ENCODE measurements at regions not wholly inside any gene's neighbourhood (a gene's known extent, or its start where the extent isn't known, plus 50 kb on each side); places are given as distances from the start of the nearest gene placed in this dataset.

DNA sequence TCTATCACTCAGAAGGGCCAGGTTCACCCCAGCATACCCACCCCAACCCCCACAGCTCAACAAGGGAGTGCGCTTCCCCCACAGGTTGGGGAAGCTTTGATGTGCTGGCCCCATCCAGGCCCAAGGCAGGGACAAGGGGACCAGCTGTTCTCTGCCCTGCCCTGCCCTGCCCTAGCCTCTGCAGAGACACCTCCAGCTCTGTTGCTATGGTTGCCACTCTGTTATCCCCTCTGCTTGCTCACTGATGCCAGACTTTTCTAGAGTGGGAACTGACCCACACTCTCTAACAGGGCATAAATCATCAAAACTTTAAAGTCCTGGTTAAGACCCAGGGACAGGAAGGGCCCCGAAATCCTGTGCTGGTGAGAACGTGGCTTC, 50.4 kb upstream of the ENPP7 start:
- DNase-seq, result no peak

- DNase-seq, result no peak
Measured at GRCh38 chr17:79679631-79680317, 51.0 kb upstream of the ENPP7 start.

DNA sequence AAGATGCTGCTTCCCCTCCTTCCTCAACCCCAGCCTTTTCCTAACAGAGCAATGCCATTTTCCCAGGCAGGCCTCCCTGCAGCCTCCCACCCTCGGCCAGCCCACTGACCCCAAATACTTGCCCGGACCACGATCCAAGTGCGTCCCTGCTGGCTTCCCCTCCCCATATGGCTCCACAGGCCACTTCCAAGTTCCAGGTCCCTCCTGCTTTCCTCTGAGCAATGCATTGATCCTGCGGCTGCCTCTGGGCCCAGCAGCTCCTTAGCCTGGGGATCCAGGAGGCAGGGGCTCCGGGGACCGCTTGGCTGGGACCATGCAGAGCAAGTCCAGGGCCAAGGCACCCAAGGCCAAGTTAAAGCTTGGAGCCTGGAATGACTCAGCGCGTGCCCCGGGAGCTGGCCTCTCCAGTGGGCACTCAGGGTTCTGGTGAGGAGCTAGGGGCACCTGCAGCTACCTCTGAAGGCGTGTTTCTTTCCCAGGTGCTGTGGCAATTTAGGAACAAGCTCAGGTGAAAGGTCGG, 51.9 kb upstream of the ENPP7 start:
- no peak for DNase-seq

- no peak for DNase-seq
Measured at GRCh38 chr17:79678091-79678735, 52.5 kb upstream of the ENPP7 start.

- DNase-seq, result no peak
Measured at GRCh38 chr17:79677646-79678045, 53.1 kb upstream of the ENPP7 start.

DNA sequence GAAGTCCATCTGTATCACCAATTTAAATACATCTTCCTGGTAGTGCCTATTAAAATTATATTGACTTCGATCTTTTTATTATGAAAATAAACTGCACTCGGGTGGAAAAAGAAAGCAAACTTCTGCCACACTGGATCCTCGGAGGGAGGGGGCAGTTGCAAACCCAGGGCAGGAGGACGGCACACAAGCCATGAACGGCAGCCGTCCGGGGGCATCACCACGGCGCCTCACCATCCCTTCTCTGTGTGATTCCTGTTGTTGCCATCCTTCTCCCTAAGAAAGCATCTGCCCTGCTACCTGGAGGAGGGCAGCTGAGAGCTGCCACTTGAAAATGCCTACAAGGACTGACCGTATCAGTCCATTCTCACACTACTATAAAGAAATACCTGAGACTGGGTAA, 53.9 kb upstream of the ENPP7 start:
- DNase-seq, result no peak

DNA sequence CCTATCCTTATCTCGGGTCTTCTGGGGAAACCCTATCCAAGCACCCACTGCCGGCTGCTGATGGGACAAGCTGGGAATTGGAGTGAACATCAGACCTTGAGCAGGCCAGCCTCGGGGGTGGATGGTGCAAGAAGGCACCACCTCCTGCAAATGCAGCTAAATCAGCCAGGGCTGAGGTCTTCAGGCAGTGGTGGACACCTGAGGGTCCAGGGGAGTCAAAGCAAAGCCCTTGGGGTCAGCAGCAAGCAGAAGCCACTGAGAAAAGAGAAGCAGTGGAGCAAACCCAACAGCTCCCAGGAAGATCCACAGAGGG, 55.4 kb upstream of the ENPP7 start:
- no peak for DNase-seq

- no peak for DNase-seq
Measured at GRCh38 chr17:79674506-79675412, 56.0 kb upstream of the ENPP7 start.

DNA sequence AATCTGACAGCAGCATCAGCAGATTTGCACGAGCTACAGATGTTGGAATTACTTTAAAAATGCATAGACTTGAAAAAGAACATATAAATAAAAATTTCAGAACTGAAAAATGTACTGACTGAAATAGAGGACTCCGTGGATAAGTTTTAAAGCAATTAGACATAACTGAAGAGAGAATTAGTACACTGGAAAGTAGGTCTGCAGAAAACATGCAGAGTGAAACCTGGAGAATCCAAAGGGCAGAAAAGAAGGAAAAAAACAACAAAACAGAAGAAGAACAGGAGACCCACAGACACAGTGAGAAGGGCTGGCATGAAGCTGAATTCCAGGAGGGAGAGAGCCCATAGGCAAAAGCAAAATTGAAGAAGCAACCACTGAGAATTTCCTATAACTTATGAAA, 57.2 kb upstream of the ENPP7 start:
- no peak for DNase-seq

DNA sequence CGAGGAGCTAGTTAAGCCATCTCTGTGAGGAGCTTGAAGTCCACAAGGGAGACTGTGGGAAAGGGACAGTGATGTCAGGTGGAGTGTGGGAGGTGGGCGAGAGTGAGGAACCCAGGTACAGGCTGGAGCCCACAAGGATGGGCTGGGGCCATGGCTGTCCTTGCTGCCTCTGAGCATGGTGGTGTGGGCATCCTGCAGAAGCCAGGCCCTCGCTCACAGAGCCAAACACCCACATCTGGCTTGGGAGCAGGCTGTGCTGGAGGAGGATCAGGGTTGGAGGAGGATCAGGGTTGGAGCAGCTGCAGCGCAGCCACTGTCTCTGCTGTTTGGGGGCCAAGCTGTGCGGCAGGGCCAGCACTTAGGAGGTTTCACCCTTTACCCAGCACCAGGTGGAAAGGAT, 58.2 kb upstream of the ENPP7 start:
- no peak for DNase-seq

DNA sequence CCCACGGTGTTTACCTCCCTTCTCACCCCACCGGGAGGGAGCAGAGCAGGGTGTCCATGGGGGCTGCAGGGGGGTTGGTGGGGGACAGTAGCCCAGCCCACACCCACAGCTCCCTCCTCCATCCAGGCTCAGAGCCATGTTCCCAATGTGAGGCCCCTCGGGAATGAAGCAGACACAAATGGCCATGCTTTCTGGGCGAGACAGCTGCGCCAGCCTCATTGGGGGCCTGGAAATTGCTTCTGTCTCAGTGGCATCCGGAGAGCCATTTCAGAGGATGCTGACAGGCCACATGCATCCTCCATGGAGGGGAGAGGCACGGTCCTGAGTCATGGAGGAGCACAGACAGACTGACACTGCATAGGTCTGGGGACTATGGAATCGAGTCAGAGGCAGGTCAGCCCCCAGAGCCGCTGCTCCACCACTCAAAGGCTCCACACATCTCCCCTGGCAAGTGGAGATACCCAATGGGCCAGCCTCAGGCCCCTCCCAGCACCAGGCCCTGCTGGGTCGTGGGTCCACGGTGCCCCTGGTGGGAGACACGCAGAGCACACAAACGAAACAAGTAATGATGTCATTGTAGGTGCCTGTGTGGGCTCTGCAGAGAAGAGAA, 59.6 kb upstream of the ENPP7 start:
- no peak for DNase-seq

GRCh38 chr17:79670537-79671084, 59.8 kb upstream of the RBFOX3 start:
- DNase-seq, result no peak

- no peak for DNase-seq
Measured at GRCh38 chr17:79669861-79670260, 59.0 kb upstream of the RBFOX3 start.

- no peak for DNase-seq
Measured at GRCh38 chr17:79668344-79669250, 57.7 kb upstream of the RBFOX3 start.

GRCh38 chr17:79667746-79668145, 56.9 kb upstream of the RBFOX3 start:
- DNase-seq, result no peak

DNA sequence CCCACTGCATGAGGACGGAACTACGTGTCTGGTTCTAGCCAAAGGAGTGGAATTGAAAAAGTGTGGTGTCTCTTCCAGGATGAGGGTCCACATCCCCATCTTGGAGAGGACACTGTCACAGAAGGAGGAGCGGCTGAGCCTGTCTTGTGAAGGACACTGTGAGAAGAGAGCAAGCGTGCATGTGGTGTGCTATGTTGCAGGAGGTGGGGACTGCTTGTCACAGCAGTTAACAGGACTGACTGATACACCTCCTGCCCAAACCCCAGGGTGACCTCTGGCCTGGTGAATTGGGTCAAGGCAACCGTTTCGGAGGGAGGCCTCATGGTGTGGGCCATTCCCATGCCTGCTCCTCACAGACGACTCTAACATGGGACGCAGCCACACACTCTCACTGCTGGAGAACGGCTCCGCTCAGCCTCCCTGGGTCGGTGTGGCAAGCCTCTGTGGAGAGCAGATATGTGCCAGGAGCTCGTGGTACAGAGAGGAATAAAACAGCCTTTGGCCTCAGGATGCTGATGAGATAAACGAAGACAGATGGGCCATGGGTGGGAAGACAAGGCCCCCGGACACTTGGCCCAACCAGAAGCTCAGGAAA, 56.4 kb upstream of the RBFOX3 start:
- no peak for DNase-seq

DNA sequence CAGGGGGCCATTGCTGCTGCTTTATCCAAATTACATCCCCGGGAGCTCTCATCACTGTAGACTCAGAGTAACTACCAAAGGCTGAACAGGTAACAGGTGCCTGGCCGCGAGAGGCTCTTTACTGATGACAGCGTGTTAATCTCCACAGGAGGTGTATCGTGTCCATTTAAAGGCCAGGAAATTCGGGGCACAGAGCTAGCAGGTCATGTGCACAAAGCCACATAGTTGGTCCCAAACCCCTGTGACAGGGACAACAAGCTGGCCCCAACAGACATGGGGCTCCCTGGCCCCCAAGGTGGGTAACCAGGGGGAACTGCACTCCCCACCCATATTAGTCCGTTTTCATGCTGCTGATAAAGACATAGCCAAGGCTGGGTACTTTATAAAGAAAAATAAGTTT, 55.3 kb upstream of the RBFOX3 start:
- DNase-seq, result no peak

DNA sequence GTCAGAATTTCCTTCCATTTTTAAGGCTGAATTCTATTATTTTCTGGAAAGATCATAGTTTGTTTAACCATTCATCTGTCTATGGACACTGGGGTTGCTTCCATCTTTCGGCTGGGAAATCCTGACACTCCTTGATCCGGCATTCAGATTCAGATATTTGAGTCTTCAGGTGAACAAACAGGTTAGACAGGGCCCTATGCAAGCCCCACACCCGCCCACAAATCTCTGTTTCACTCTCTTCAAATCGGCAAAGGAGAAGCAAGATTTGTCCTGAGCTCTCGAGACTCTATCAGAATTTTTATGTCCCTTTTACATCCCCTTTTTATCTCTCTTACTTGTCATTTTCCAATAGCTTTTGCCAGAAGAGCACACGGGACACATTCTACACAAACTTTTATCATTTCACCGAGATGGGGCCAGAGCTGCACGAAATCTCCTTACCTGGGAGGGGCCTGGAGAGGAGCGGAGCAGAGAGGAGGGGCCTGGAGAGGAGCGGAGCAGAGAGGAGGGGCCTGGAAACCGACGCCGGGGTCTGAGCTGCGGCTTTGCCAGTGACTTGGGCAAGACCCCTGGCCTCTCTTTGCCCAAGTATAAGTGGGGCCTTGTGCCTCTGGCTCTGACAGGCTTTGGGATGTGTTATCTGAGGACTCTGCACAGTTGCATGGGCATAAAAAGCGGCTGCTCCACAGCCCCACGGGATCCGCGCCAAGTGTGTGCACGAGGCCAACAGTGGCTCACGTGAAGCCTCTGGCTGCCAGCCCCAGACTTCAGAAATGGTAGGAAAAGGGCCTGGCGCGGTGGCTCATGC, 54.3 kb upstream of the RBFOX3 start:
- peak; percentile 19 for DNase-seq

DNA sequence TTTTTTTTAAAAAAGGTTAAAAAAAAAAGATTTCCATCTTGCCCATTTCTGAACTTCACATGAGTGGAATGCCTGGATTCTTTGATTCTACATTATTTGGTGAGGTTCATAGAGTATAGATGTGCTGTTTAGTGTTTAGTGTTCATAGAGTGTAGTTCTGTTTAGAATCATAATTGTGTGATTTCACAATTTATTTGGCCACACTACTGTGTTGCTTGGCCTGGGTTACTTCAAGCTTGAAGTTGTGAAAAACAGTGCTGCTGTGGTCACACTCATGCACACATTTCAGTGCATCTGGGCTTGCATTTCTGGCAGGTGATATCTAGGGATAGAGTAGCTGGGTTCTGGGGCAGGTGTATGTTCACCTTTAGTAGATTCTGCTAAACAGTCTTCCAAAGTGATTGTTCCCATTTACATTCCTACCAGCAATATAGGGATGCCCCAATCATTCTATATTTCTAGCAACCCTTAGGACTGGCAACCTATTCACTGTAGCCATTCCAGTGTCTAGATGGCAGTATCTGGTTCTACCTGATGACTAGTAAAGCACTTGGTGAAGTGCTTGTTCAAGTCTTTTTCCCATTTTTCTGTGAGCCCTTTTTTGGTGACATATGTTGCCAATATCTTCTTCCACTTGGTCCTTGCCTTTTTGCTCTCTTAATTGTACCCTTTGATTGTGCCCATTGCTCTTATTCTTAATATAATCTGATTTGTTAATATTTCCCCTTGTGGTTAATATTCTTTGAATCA, 50.6 kb upstream of the RBFOX3 start:
- DNase-seq, result no peak

All from NCI-H2029 treated with DMSO at 0.1 percent for 48 hours (cell line).